A549 (cell line): ENCODE measurements at regions not wholly inside any gene's neighbourhood (a gene's known extent, or its start where the extent isn't known, plus 50 kb on each side); places are given as distances from the start of the nearest gene placed in this dataset.

ENCODE experiments used
- ATAC-seq, 2 experiments: fragments of 200-7000 bp in 1 of 2; fragments of >200 bp in 1 of 2; cut with Nextera tagmentation in 1 of 2; cut with Tn5 transposase in 1 of 2; 3 replicates each; pipeline versions ENCODE4 v1.8.0 to v1.9.1; 2018 to 2020; ENCODE audit warnings: mild to moderate bottlenecking in 1 of 2, moderate library complexity in 1 of 2
- CTCF ChIA-PET: fragments of 300-600 bp; sonication (Branson Sonifier 250); formaldehyde crosslinking; extraction: SDS; loops from one replicate; lab custom pipeline; 2021; ENCODE audit warnings: antibody characterized with exemption, inconsistent platforms; lab: Yijun Ruan, JAX
- POLR2A ChIA-PET: fragments of 350-600 bp; formaldehyde crosslinking; extraction: SDS; loops from one replicate; lab custom pipeline; 2021; ENCODE audit warnings: antibody characterized with exemption, inconsistent platforms; lab: Yijun Ruan, JAX
- DNase-seq, 2 experiments: peaks; one replicate each; pipeline versions ENCODE4 v3.0.0 to v3.0.0-alpha.2; 2011 to 2016; ENCODE audit warnings: low read depth in 1 of 2, low spot score in 1 of 2
- FAIRE-seq: peaks from 2 replicates; lab custom pipeline; 2011; peaks lifted over from hg19 to GRCh38; lab: Jason Lieb, UNC
- H3K27ac ChIP-seq, 2 experiments: fragments of >200 bp; sonication (Bioruptor Twin); formaldehyde crosslinking; 3 replicates each; pipeline ENCODE4 v1.5.1; 2016 to 2017
- H3K4me1 ChIP-seq: fragments of >200 bp; sonication (Bioruptor Twin); formaldehyde crosslinking; 3 replicates; pipeline ENCODE4 v1.6.1; 2016
- H3K4me2 ChIP-seq: fragments of >200 bp; sonication (Bioruptor Twin); formaldehyde crosslinking; 3 replicates; pipeline ENCODE4 v1.6.1; 2016
- H3K4me3 ChIP-seq: fragments of >200 bp; sonication (Bioruptor Twin); formaldehyde crosslinking; 3 replicates; pipeline ENCODE4 v1.5.1; 2016
- H3K9me3 ChIP-seq: fragments of >200 bp; sonication (Bioruptor Twin); formaldehyde crosslinking; 3 replicates; pipeline ENCODE4 v1.6.1; 2016
- E2F6 ChIP-seq: IDR thresholded peaks from 2 replicates; pipeline ENCODE4 v1.6.1; 2012; ENCODE audit warnings: low read depth, borderline replicate concordance
- EHF ChIP-seq: fragments of 250-450 bp; sonication (Bioruptor Pico); IDR thresholded peaks from 2 replicates; pipeline ENCODE4 v1.5.0; 2020; ENCODE audit warnings: mild to moderate bottlenecking
- ELK1 ChIP-seq: fragments of 150-350 bp; IDR thresholded peaks from 2 replicates; pipeline ENCODE4 v1.6.1; 2014; ENCODE audit warnings: low read depth, mild to moderate bottlenecking, low read length
- EP300 ChIP-seq, 2 experiments: fragments of >200 bp; sonication (Bioruptor Twin); formaldehyde crosslinking; IDR thresholded peaks; 2 replicates in 1 of 2; 3 replicates in 1 of 2; pipeline ENCODE4 v1.6.1; 2016 to 2017
- FOSB ChIP-seq: fragments of 250-450 bp; sonication (Bioruptor Pico); IDR thresholded peaks from 2 replicates; pipeline ENCODE4 v1.5.0; 2020; ENCODE audit warnings: mild to moderate bottlenecking, moderate library complexity
- FOXS1 ChIP-seq: fragments of 250-450 bp; sonication (Bioruptor Pico); IDR thresholded peaks from 2 replicates; pipeline ENCODE4 v1.5.0; 2020; ENCODE audit warnings: mild to moderate bottlenecking, moderate library complexity
- HOXB13 ChIP-seq: fragments of 250-450 bp; sonication (Bioruptor Pico); IDR thresholded peaks from 2 replicates; pipeline ENCODE4 v1.5.0; 2020; ENCODE audit warnings: low read depth, mild to moderate bottlenecking, moderate library complexity
- HOXB5 ChIP-seq: fragments of 250-450 bp; sonication (Bioruptor Pico); IDR thresholded peaks from 2 replicates; pipeline ENCODE4 v1.5.0; 2020; ENCODE audit warnings: mild to moderate bottlenecking, moderate library complexity
- KDM1A ChIP-seq: fragments of 200-600 bp; sonication (generic); IDR thresholded peaks from 2 replicates; pipeline ENCODE4 v1.6.1; 2016; ENCODE audit warnings: low read depth, mild to moderate bottlenecking
- KDM5A ChIP-seq: fragments of 200-600 bp; sonication (generic); IDR thresholded peaks from 2 replicates; pipeline ENCODE4 v1.6.1; 2016; ENCODE audit warnings: antibody characterized with exemption, mild to moderate bottlenecking
- MAFK ChIP-seq: fragments of 450-650 bp; IDR thresholded peaks from 2 replicates; pipeline ENCODE4 v1.6.1; 2014; ENCODE audit not compliant: partially characterized antibody
- MAZ ChIP-seq: fragments of 150-350 bp; IDR thresholded peaks from 2 replicates; pipeline ENCODE4 v1.6.1; 2014; ENCODE audit warnings: antibody characterized with exemption, low read depth, low read length, borderline replicate concordance
- NFE2L2 ChIP-seq: fragments of 150-350 bp; conservative IDR thresholded peaks from 2 replicates; pipeline ENCODE4 v1.6.1; 2014; ENCODE audit warnings: low read length
- NPAS2 ChIP-seq: fragments of 250-450 bp; sonication (Bioruptor Pico); IDR thresholded peaks from 2 replicates; pipeline ENCODE4 v1.8.0; 2022; ENCODE audit warnings: mild to moderate bottlenecking, moderate library complexity, borderline replicate concordance
- PBX3 ChIP-seq: IDR thresholded peaks from 2 replicates; pipeline ENCODE4 v1.6.1; 2012
- PHF8 ChIP-seq: fragments of 200-600 bp; sonication (generic); IDR thresholded peaks from 2 replicates; pipeline ENCODE4 v1.6.1; 2016; ENCODE audit warnings: low read depth, mild to moderate bottlenecking, antibody characterized with exemption, moderate library complexity, borderline replicate concordance
- POLR2A ChIP-seq: IDR thresholded peaks from 2 replicates; pipeline ENCODE4 v1.6.1; 2012; ENCODE audit warnings: mild to moderate bottlenecking, low read length
- RCOR1 ChIP-seq: fragments of 150-350 bp; IDR thresholded peaks from 2 replicates; pipeline ENCODE4 v1.6.1; 2014; ENCODE audit warnings: antibody characterized with exemption, low read length, low read depth
- RNF2 ChIP-seq: fragments of 200-600 bp; sonication (generic); IDR thresholded peaks from 2 replicates; pipeline ENCODE4 v1.6.1; 2016; ENCODE audit warnings: low read depth, mild to moderate bottlenecking, antibody characterized with exemption, moderate library complexity, borderline replicate concordance
- TP53 ChIP-seq: fragments of 250-450 bp; sonication (Bioruptor Pico); IDR thresholded peaks from 2 replicates; pipeline ENCODE4 v1.5.0; 2021; ENCODE audit warnings: mild to moderate bottlenecking, moderate library complexity
- WGBS: methylation state at CpG from one replicate; pipeline ENCODE4 v1.1.6; 2017; ENCODE audit errors: missing lambda C conversion rate; 5-methylcytosine and 5-hydroxymethylcytosine counted together
- TF ChIP-seq, protein P1 (sequence below): fragments of >200 bp; sonication (Bioruptor Twin); formaldehyde crosslinking; IDR thresholded peaks from 3 replicates; pipeline ENCODE4 v1.5.1; 2016
- TF ChIP-seq, protein P2 (sequence below): fragments of >200 bp; sonication (Bioruptor Twin); formaldehyde crosslinking; IDR thresholded peaks from 3 replicates; pipeline ENCODE4 v1.6.1; 2016

DNA sequence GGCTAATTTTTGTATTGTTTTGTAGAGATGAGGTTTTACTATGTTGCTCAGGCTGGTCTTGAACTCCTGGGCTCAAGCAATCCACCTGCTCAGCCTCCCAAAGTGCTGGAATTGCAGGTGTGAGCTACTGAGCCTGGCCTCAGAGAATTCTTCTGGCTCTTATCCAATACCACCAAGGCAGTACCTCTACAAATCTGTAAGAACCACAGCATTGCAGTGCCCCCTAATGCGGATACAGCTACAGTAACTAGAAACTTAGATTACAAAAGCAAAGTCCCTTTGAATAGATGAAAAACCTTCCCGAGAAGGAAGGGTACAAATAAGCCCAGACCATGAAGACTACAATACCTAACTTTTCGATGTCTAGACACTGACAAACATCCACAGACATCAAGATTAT lies 107.9 kb upstream of the DPPA4 start:
- FAIRE-seq, result no peak
- no peak for TF ChIP-seq EHF (CRISPR knock-in tag)
- TF ChIP-seq, protein P1, sequence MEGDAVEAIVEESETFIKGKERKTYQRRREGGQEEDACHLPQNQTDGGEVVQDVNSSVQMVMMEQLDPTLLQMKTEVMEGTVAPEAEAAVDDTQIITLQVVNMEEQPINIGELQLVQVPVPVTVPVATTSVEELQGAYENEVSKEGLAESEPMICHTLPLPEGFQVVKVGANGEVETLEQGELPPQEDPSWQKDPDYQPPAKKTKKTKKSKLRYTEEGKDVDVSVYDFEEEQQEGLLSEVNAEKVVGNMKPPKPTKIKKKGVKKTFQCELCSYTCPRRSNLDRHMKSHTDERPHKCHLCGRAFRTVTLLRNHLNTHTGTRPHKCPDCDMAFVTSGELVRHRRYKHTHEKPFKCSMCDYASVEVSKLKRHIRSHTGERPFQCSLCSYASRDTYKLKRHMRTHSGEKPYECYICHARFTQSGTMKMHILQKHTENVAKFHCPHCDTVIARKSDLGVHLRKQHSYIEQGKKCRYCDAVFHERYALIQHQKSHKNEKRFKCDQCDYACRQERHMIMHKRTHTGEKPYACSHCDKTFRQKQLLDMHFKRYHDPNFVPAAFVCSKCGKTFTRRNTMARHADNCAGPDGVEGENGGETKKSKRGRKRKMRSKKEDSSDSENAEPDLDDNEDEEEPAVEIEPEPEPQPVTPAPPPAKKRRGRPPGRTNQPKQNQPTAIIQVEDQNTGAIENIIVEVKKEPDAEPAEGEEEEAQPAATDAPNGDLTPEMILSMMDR, result no peak
- TF ChIP-seq RNF2, result no peak
- no peak for TF ChIP-seq NFE2L2
- TF ChIP-seq RCOR1, result no peak
- no peak for TF ChIP-seq HOXB13 (CRISPR knock-in tag)
- no peak for TF ChIP-seq TP53 (CRISPR knock-in tag)
- no peak for TF ChIP-seq ELK1
- no peak for TF ChIP-seq EP300 (IDR thresholded peaks at IDR 0.05)
- no peak for TF ChIP-seq KDM5A
- TF ChIP-seq FOXS1, result no peak
- no peak for TF ChIP-seq MAZ
- no peak for DNase-seq
- Histone ChIP-seq H3K9me3 (peaks cover 3% of the 10 kb centered on the region; the same call in 1 of the 3 replicates), H3K4me2 (no peak overlapping the region), H3K4me1 (no peaks in the 10 kb centered on the region), H3K4me3 (no peak overlapping the region), H3K27ac (no peak overlapping the region)
- ChIA-PET POLR2A (no interaction called here), CTCF (interaction anchor here (0.6 to 1.3 kb wide), 2 partner anchors 12 to 18 kb away, joined by 3 to 4 read pairs; no protein-coding TSS in a partner anchor)
- WGBS, result 37% methylated on average over 3 of the region's 3 CpGs
- ATAC-seq, result no peak

DNA sequence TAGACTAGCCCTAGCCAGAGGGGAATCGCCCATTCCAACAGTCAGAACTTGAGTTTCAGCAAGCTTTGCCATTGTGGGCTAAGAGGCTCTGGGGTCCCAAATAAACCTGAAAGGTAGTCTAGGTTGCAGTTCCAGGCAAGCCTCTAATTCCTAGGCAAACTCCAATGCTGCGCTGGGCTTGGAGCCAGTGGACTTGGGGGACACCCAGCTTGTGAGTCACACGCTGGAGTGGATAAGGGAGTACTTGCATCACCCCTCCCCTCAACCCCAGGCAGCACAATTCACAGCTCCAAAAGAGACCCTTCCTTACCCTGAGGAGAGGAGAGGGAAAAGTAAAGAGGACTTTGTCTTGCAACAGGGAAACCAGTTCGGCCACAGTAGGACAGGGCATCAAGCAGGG lies 105.2 kb upstream of the DPPA4 start:
- H3K9me3 ChIP-seq, result peaks cover 3% of the 10 kb centered on the region; the same call in 1 of the 3 replicates
- CTCF ChIA-PET, result interaction anchor here (0.8 kb wide), 1 partner anchor 72 kb away, joined by 3 read pairs; no protein-coding TSS in a partner anchor
- TF ChIP-seq RNF2 (no peak), HOXB5 (no peak), POLR2A (no peak), NPAS2 (CRISPR knock-in tag) (no peak), KDM1A (no peak), PHF8 (no peak), E2F6 (no peak), PBX3 (no peak), MAFK (no peak), FOSB (CRISPR knock-in tag) (no peak)
- TF ChIP-seq, protein P2, sequence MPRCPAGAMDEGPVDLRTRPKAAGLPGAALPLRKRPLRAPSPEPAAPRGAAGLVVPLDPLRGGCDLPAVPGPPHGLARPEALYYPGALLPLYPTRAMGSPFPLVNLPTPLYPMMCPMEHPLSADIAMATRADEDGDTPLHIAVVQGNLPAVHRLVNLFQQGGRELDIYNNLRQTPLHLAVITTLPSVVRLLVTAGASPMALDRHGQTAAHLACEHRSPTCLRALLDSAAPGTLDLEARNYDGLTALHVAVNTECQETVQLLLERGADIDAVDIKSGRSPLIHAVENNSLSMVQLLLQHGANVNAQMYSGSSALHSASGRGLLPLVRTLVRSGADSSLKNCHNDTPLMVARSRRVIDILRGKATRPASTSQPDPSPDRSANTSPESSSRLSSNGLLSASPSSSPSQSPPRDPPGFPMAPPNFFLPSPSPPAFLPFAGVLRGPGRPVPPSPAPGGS, result no peak
- 38% methylated on average over 4 of the region's 4 CpGs for WGBS
- FAIRE-seq (no peak), DNase-seq (no peak), ATAC-seq (no peak)
- no peaks in the 10 kb centered on the region for H3K4me1 ChIP-seq
- POLR2A ChIA-PET, result no interaction called here
- H3K4me3 ChIP-seq, result no peak overlapping the region
- no peak overlapping the region for H3K27ac ChIP-seq
- no peak overlapping the region for H3K4me2 ChIP-seq
